Adrenal gland (tissue), 5 donors: ENCODE measurements at regions not wholly inside any gene's neighbourhood (a gene's known extent, or its start where the extent isn't known, plus 50 kb on each side); places are given as distances from the start of the nearest gene placed in this dataset.

Experiments used
- CTCF ChIP-seq, 6 experiments: fragments of 450-650 bp in 4 of 6; fragments of 200-600 bp in 2 of 6; sonication (generic) in 1 of 6; IDR thresholded peaks; 1 replicate in 5 of 6; 2 replicates in 1 of 6; pipeline versions ENCODE4 v1.5.1 to v1.8.0; 2016 to 2021; ENCODE audit warnings: antibody characterized with exemption in 6 of 6, mild to moderate bottlenecking in 2 of 6, moderate library complexity in 1 of 6
- POLR2A ChIP-seq, 2 donors: fragments of 450-650 bp; IDR thresholded peaks; one replicate each; pipeline ENCODE4 v1.6.1; 2017; ENCODE audit warnings: antibody characterized with exemption in 2 of 2, mild to moderate bottlenecking in 2 of 2, moderate library complexity in 1 of 2
- donor health status: DM: no; HTN: no; CAD: no.

GRCh38 chr4:180567080-180567479 lies 1676.1 kb upstream of the TENM3 start:
- TF ChIP-seq CTCF (IDR thresholded peaks at IDR 0.05), result no peak
- TF ChIP-seq POLR2A (IDR thresholded peaks at IDR 0.05), result no peak
